CD4-positive, alpha-beta T cell (primary cell): ENCODE measurements at regions not wholly inside any gene's neighbourhood (a gene's known extent, or its start where the extent isn't known, plus 50 kb on each side); places are given as distances from the start of the nearest gene placed in this dataset.

ENCODE experiments used
- ATAC-seq: fragments of 200-7000 bp; cut with Tn5 transposase; one replicate; pipeline ENCODE4 v1.10.0; 2022; ENCODE audit warnings: mild to moderate bottlenecking; ENCODE audit not compliant: poor library complexity
- CTCF ChIA-PET: fragments of 350-600 bp; sonication (Branson Sonifier 250); formaldehyde crosslinking; loops from one replicate; lab custom pipeline; 2021; ENCODE audit warnings: antibody characterized with exemption, inconsistent platforms; lab: Charles Lee
- POLR2A ChIA-PET: fragments of 350-600 bp; sonication (Branson Sonifier 250); formaldehyde crosslinking; loops from one replicate; lab custom pipeline; 2021; ENCODE audit warnings: antibody characterized with exemption, inconsistent platforms; lab: Charles Lee
- DNase-seq, 14 experiments: peaks; one replicate each; pipeline ENCODE4 v3.0.0-alpha.2; 2013 to 2020; ENCODE audit warnings: mixed read lengths in 2 of 14
- H3K27ac ChIP-seq, 2 donors: one replicate each; pipeline versions ENCODE4 v1.5.1 to v1.7.0; 2013; ENCODE audit warnings: low read length in 2 of 2, low read depth in 1 of 2, mild to moderate bottlenecking in 1 of 2
- H3K27me3 ChIP-seq, 2 experiments: 1 replicate in 1 of 2; 2 replicates in 1 of 2; pipeline versions ENCODE4 v1.6.1 to v1.7.0; 2013; ENCODE audit warnings: low read length in 2 of 2, control low read depth in 1 of 2, mild to moderate bottlenecking in 1 of 2, moderate library complexity in 1 of 2; ENCODE audit not compliant: insufficient read depth in 2 of 2, control insufficient read depth in 1 of 2
- H3K36me3 ChIP-seq: one replicate; pipeline ENCODE4 v1.6.1; 2013; ENCODE audit warnings: low read length, control low read depth; ENCODE audit not compliant: insufficient read depth
- H3K4me1 ChIP-seq: one replicate; pipeline ENCODE4 v1.6.1; 2013; ENCODE audit warnings: low read length, control low read depth; ENCODE audit not compliant: insufficient read depth
- H3K4me3 ChIP-seq: one replicate; pipeline ENCODE4 v1.5.1; 2013; ENCODE audit warnings: mild to moderate bottlenecking, low read length, moderate library complexity
- H3K9me3 ChIP-seq, 2 experiments: 1 replicate in 1 of 2; 2 replicates in 1 of 2; pipeline versions ENCODE4 v1.6.1 to v1.7.0; 2013; ENCODE audit warnings: low read length in 2 of 2, mild to moderate bottlenecking in 2 of 2, control low read depth in 1 of 2, moderate library complexity in 1 of 2; ENCODE audit not compliant: control insufficient read depth in 1 of 2, insufficient read depth in 1 of 2
- H3K27ac Mint-ChIP-seq: one replicate; pipeline ENCODE4 v1.8.0; 2020; ENCODE audit warnings: mixed read lengths
- H3K27me3 Mint-ChIP-seq: one replicate; pipeline ENCODE4 v1.8.0; 2021; ENCODE audit warnings: mixed read lengths
- H3K36me3 Mint-ChIP-seq: one replicate; pipeline ENCODE4 v1.8.0; 2021; ENCODE audit warnings: low read depth, mixed read lengths
- H3K4me1 Mint-ChIP-seq: one replicate; pipeline ENCODE4 v1.8.0; 2021; ENCODE audit warnings: low read depth, mixed read lengths
- H3K4me3 Mint-ChIP-seq: one replicate; pipeline ENCODE4 v1.8.0; 2020; ENCODE audit warnings: mild to moderate bottlenecking, mixed read lengths
- H3K9me3 Mint-ChIP-seq: one replicate; pipeline ENCODE4 v1.8.0; 2020; ENCODE audit warnings: mixed read lengths
- intact Hi-C, 2 experiments: fragments of 100-400 bp; cut with DNase I in 1 of 2; cut with micrococcal nuclease in 1 of 2; formaldehyde crosslinking; loops; one replicate each; pipeline versions ENCODE4 v1.15.1 to v1.9.0; 2023 to 2025; cut with DNase I, micrococcal nuclease
- TF ChIP-seq, protein P1 (sequence below): fragments of 200-600 bp; IDR thresholded peaks from one replicate; pipeline ENCODE4 v1.8.0; 2022; ENCODE audit warnings: antibody characterized with exemption, mild to moderate bottlenecking

DNA sequence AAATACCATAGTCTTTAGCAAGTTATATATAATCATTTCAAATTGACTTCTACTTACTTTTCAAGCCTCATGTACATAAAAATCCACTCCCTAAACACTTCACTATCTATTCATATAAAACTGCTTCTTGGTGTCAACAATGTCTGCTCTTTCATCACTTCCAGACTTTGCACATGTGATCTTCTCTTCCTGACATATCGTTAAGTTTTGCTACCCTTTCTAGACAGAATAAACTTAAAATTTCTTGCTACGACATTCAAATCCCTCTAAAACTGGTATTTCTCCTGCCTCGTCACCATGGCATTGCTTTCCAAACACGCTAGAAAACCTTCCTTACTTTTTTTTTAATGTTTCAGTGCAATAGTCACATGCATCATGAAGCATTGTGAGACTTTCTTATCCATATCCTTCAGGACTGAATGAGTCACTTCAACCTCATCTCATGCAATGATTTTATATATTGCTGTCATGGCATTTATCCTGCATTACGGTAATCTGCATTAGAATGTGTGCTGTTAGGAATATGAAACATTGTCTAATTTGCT lies 122.8 kb downstream of the GMNC start:
- H3K9me3 Mint-ChIP-seq, result no peaks in the 10 kb centered on the region
- no peak for DNase-seq
- H3K27me3 Mint-ChIP-seq, result no peaks in the 10 kb centered on the region
- ATAC-seq, result no peak
- no peaks in the 10 kb centered on the region for H3K36me3 ChIP-seq
- H3K36me3 Mint-ChIP-seq, result no peaks in the 10 kb centered on the region
- TF ChIP-seq, protein P1, sequence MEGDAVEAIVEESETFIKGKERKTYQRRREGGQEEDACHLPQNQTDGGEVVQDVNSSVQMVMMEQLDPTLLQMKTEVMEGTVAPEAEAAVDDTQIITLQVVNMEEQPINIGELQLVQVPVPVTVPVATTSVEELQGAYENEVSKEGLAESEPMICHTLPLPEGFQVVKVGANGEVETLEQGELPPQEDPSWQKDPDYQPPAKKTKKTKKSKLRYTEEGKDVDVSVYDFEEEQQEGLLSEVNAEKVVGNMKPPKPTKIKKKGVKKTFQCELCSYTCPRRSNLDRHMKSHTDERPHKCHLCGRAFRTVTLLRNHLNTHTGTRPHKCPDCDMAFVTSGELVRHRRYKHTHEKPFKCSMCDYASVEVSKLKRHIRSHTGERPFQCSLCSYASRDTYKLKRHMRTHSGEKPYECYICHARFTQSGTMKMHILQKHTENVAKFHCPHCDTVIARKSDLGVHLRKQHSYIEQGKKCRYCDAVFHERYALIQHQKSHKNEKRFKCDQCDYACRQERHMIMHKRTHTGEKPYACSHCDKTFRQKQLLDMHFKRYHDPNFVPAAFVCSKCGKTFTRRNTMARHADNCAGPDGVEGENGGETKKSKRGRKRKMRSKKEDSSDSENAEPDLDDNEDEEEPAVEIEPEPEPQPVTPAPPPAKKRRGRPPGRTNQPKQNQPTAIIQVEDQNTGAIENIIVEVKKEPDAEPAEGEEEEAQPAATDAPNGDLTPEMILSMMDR, result no peak
- H3K9me3 ChIP-seq, result no peaks in the 10 kb centered on the region
- POLR2A ChIA-PET, result no interaction called here
- no peak overlapping the region for H3K27ac Mint-ChIP-seq
- CTCF ChIA-PET, result no interaction called here
- no peaks in the 10 kb centered on the region for H3K4me1 ChIP-seq
- H3K4me3 Mint-ChIP-seq, result no peak overlapping the region
- intact Hi-C loops, result no loop called here
- no peaks in the 10 kb centered on the region for H3K4me1 Mint-ChIP-seq
- no peaks in the 10 kb centered on the region for H3K27me3 ChIP-seq
- H3K4me3 ChIP-seq, result no peak overlapping the region
- H3K27ac ChIP-seq, result no peak overlapping the region

DNA sequence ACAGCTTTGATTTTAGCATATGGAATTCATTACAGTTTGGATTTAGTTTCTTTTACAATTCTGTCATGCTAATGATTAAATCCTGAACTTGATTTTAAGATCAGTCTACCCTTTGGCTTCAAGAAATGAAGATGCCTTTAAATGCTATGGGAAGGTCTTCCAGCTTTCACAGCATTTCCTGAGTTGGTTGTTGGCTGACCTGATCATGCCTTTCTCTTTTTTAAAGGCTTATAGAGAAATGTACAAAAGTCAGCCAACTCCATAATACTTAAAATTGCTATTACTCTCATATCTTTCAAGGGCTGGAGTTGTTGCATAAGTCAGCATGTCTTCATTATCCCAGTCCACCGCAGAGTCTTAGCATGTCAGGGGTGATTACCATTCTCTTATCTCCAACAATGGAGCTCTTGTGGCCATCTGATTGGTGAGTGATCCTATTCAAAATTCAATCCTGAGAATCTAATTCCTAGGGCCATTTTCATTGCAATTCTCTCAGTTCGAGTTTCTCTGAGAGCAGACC lies 123.8 kb downstream of the GMNC start:
- no peak overlapping the region for H3K27ac ChIP-seq
- no peaks in the 10 kb centered on the region for H3K4me1 Mint-ChIP-seq
- no peak overlapping the region for H3K27ac Mint-ChIP-seq
- H3K36me3 Mint-ChIP-seq, result no peaks in the 10 kb centered on the region
- ChIA-PET POLR2A (no interaction called here), CTCF (no interaction called here)
- H3K4me3 Mint-ChIP-seq, result no peak overlapping the region
- H3K4me3 ChIP-seq, result no peak overlapping the region
- ATAC-seq, result no peak
- H3K9me3 Mint-ChIP-seq, result no peaks in the 10 kb centered on the region
- H3K36me3 ChIP-seq, result no peaks in the 10 kb centered on the region
- no peaks in the 10 kb centered on the region for H3K27me3 Mint-ChIP-seq
- DNase-seq, result no peak
- no peaks in the 10 kb centered on the region for H3K27me3 ChIP-seq
- no peaks in the 10 kb centered on the region for H3K4me1 ChIP-seq
- H3K9me3 ChIP-seq, result no peaks in the 10 kb centered on the region
- intact Hi-C loops, result no loop called here
- TF ChIP-seq, protein P1, result no peak

DNA sequence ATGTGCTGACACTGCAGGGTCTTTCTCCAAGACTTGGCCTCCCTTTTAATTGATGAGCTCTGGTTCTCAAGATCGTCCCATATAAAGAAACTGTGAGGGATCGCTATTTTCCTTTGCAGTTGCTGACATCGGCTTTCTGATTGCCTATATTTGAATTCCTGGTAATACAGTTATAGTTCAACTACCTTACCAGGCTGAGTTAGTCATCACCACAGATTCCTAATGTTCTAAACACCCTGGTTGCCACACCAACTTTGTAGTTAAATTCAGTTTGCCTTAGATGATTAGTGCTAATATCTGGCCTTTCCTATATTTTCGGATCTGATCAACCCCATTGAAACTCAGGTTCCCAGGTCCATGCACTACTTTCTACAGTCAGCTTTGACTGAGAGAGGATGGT lies 125.0 kb downstream of the GMNC start:
- H3K36me3 Mint-ChIP-seq, result no peaks in the 10 kb centered on the region
- Histone ChIP-seq H3K9me3 (no peaks in the 10 kb centered on the region), H3K27me3 (no peaks in the 10 kb centered on the region), H3K4me3 (no peak overlapping the region), H3K27ac (no peak overlapping the region), H3K36me3 (no peaks in the 10 kb centered on the region), H3K4me1 (no peaks in the 10 kb centered on the region)
- H3K9me3 Mint-ChIP-seq, result no peaks in the 10 kb centered on the region
- intact Hi-C loops, result no loop called here
- ATAC-seq (no peak), DNase-seq (no peak)
- TF ChIP-seq, protein P1, result no peak
- no peaks in the 10 kb centered on the region for H3K27me3 Mint-ChIP-seq
- H3K27ac Mint-ChIP-seq, result no peak overlapping the region
- no peaks in the 10 kb centered on the region for H3K4me1 Mint-ChIP-seq
- CTCF ChIA-PET, result no interaction called here
- POLR2A ChIA-PET, result no interaction called here
- no peak overlapping the region for H3K4me3 Mint-ChIP-seq
